ENCODE measurements at regions not wholly inside any gene's neighbourhood (a gene's known extent, or its start where the extent isn't known, plus 50 kb on each side); places are given as distances from the start of the nearest gene placed in this dataset.

DNA sequence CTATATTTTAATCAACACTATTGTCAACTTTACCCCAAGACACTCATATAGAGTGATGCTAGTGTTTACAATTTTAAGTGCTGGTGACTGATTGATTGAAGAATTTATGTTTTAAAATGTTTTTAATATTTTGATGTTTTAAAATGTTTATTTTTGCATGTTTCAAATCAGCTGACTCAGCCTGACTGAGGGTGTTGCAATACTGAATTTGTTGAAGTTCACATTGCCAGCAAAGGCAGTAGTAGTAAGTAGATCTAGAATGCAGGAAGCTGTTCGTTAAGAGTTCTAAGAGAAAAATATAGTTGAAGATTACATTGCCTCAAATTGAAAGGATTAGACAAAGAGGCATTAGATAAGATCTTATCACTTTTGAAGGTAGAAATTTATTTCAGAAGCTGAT, 977.6 kb downstream of the IGSF11 start:
- TF ChIP-seq, protein P1, sequence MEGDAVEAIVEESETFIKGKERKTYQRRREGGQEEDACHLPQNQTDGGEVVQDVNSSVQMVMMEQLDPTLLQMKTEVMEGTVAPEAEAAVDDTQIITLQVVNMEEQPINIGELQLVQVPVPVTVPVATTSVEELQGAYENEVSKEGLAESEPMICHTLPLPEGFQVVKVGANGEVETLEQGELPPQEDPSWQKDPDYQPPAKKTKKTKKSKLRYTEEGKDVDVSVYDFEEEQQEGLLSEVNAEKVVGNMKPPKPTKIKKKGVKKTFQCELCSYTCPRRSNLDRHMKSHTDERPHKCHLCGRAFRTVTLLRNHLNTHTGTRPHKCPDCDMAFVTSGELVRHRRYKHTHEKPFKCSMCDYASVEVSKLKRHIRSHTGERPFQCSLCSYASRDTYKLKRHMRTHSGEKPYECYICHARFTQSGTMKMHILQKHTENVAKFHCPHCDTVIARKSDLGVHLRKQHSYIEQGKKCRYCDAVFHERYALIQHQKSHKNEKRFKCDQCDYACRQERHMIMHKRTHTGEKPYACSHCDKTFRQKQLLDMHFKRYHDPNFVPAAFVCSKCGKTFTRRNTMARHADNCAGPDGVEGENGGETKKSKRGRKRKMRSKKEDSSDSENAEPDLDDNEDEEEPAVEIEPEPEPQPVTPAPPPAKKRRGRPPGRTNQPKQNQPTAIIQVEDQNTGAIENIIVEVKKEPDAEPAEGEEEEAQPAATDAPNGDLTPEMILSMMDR (IDR thresholded peaks at IDR 0.05; ENCODE audit: insufficient read depth, low read depth, low read length), result no peak
- no peak for TF ChIP-seq EZH2 (IDR thresholded peaks at IDR 0.05; ENCODE audit: insufficient read depth, low read length)

Measured in astrocyte (in vitro differentiated cells and primary cell).